MM.1S (cell line): ENCODE measurements at regions not wholly inside any gene's neighbourhood (a gene's known extent, or its start where the extent isn't known, plus 50 kb on each side); places are given as distances from the start of the nearest gene placed in this dataset.

ENCODE experiments used
- DNase-seq: peaks from one replicate; pipeline ENCODE4 v3.0.0-alpha.2; 2015
- H2AFZ ChIP-seq: fragments of 300-600 bp; sonication (generic); 2 replicates; pipeline ENCODE4 v1.6.0; 2016; ENCODE audit warnings: antibody characterized with exemption, low read length
- H3F3A ChIP-seq: fragments of 300-600 bp; sonication (generic); 2 replicates; pipeline ENCODE4 v1.6.1; 2016; ENCODE audit warnings: mild to moderate bottlenecking, antibody characterized with exemption, low read length, moderate library complexity, mixed read lengths; ENCODE audit not compliant: insufficient read depth
- H3K27ac ChIP-seq: fragments of 300-600 bp; sonication (generic); 2 replicates; pipeline ENCODE4 v1.5.1; 2016; ENCODE audit warnings: mild to moderate bottlenecking, low read length
- H3K27me3 ChIP-seq: fragments of 300-600 bp; sonication (generic); replicated peaks from 2 replicates; pipeline ENCODE4 v1.6.0; 2016; ENCODE audit warnings: low read length; ENCODE audit not compliant: insufficient read depth
- H3K36me3 ChIP-seq: fragments of 300-600 bp; sonication (generic); replicated peaks from 2 replicates; pipeline ENCODE4 v1.6.1; 2016; ENCODE audit warnings: mild to moderate bottlenecking, low read length, mixed read lengths; ENCODE audit not compliant: insufficient read depth
- H3K4me1 ChIP-seq: fragments of 300-600 bp; sonication (generic); 2 replicates; pipeline ENCODE4 v1.6.1; 2016; ENCODE audit warnings: low read length, mixed read lengths
- H3K4me2 ChIP-seq: fragments of 300-600 bp; sonication (generic); 2 replicates; pipeline ENCODE4 v1.6.0; 2016; ENCODE audit warnings: low read depth, low read length
- H3K4me3 ChIP-seq: fragments of 300-600 bp; sonication (generic); 2 replicates; pipeline ENCODE4 v1.5.1; 2016; ENCODE audit warnings: low read length, mixed read lengths
- H3K79me2 ChIP-seq: fragments of 300-600 bp; sonication (generic); 2 replicates; pipeline ENCODE4 v1.6.1; 2016; ENCODE audit warnings: mixed run types, low read length, mixed read lengths
- H3K9ac ChIP-seq: fragments of 300-600 bp; sonication (generic); 2 replicates; pipeline ENCODE4 v1.6.1; 2016; ENCODE audit warnings: low read length, mixed read lengths
- H3K9me2 ChIP-seq: fragments of 300-600 bp; sonication (generic); replicated peaks from 2 replicates; pipeline ENCODE4 v1.6.1; 2016; ENCODE audit warnings: mild to moderate bottlenecking, low read length, mixed read lengths; ENCODE audit not compliant: insufficient read depth
- H3K9me3 ChIP-seq: fragments of 300-600 bp; sonication (generic); replicated peaks from 2 replicates; pipeline ENCODE4 v1.6.1; 2016; ENCODE audit warnings: mild to moderate bottlenecking, low read length, mixed read lengths; ENCODE audit not compliant: insufficient read depth
- H4K20me1 ChIP-seq: fragments of 300-600 bp; sonication (generic); 2 replicates; pipeline ENCODE4 v1.6.1; 2016; ENCODE audit warnings: mild to moderate bottlenecking, low read length, moderate library complexity, mixed read lengths; ENCODE audit not compliant: insufficient read depth
- CTCF ChIP-seq: fragments of 300-600 bp; sonication (generic); IDR thresholded peaks from 2 replicates; pipeline ENCODE4 v1.5.1; 2016; ENCODE audit warnings: antibody characterized with exemption, low read length, mixed read lengths
- EZH2 ChIP-seq: fragments of 300-600 bp; sonication (generic); optimal IDR thresholded peaks from 2 replicates; pipeline ENCODE3; 2017; ENCODE audit warnings: low read depth, mild to moderate bottlenecking, antibody characterized with exemption, low read length, mixed read lengths
- EZH2phosphoT487 ChIP-seq: fragments of 300-600 bp; sonication (generic); IDR thresholded peaks from 2 replicates; pipeline ENCODE4 v1.6.1; 2018; ENCODE audit warnings: antibody characterized with exemption, low read length

- DNase-seq: no peak
- Histone ChIP-seq H3K4me2 (peak overlapping the region; percentile 41), H3K9me3 (no peaks in the 10 kb centered on the region), H3K27ac (no peak overlapping the region), H3K27me3 (no peaks in the 10 kb centered on the region), H3K9me2 (no peaks in the 10 kb centered on the region), H3K9ac (no peak overlapping the region), H3F3A (no peaks in the 10 kb centered on the region), H3K79me2 (no peaks in the 10 kb centered on the region), H3K4me3 (no peak overlapping the region), H4K20me1 (no peaks in the 10 kb centered on the region), H2AFZ (no peak overlapping the region), H3K4me1 (no peaks in the 10 kb centered on the region), H3K36me3 (no peaks in the 10 kb centered on the region)
- no peak for TF ChIP-seq CTCF
- no peak for TF ChIP-seq EZH2phosphoT487
Observed at GRCh38 chr5:167574464-167574863, 717.0 kb upstream of the WWC1 start.

GRCh38 chr5:167575330-167575729 is 716.1 kb upstream of the WWC1 start:
- Histone ChIP-seq H3K36me3 (no peaks in the 10 kb centered on the region), H3K79me2 (no peaks in the 10 kb centered on the region), H3K4me3 (no peak overlapping the region), H3K9me3 (no peaks in the 10 kb centered on the region), H3K4me2 (no peak overlapping the region), H3K4me1 (no peaks in the 10 kb centered on the region), H3K9ac (no peak overlapping the region), H4K20me1 (no peaks in the 10 kb centered on the region), H2AFZ (no peak overlapping the region), H3F3A (no peaks in the 10 kb centered on the region), H3K27ac (no peak overlapping the region), H3K9me2 (no peaks in the 10 kb centered on the region), H3K27me3 (no peaks in the 10 kb centered on the region)
- no peak for DNase-seq
- TF ChIP-seq EZH2: no peak
- TF ChIP-seq CTCF: no peak
- TF ChIP-seq EZH2phosphoT487: no peak

GRCh38 chr5:167576126-167576525 is 715.3 kb upstream of the WWC1 start:
- H3K27me3 ChIP-seq: no peaks in the 10 kb centered on the region
- no peaks in the 10 kb centered on the region for H3K9me3 ChIP-seq
- H3K4me1 ChIP-seq: no peaks in the 10 kb centered on the region
- H3K9me2 ChIP-seq: no peaks in the 10 kb centered on the region
- no peaks in the 10 kb centered on the region for H3K79me2 ChIP-seq
- H2AFZ ChIP-seq: no peak overlapping the region
- no peak for DNase-seq
- H3K27ac ChIP-seq: no peak overlapping the region
- H3F3A ChIP-seq: no peaks in the 10 kb centered on the region
- no peak overlapping the region for H3K9ac ChIP-seq
- no peak overlapping the region for H3K4me2 ChIP-seq
- TF ChIP-seq EZH2phosphoT487: no peak
- no peak for TF ChIP-seq EZH2
- no peak for TF ChIP-seq CTCF
- H3K4me3 ChIP-seq: no peak overlapping the region
- H4K20me1 ChIP-seq: no peaks in the 10 kb centered on the region
- no peaks in the 10 kb centered on the region for H3K36me3 ChIP-seq
